MM.1S (cell line): ENCODE measurements at regions not wholly inside any gene's neighbourhood (a gene's known extent, or its start where the extent isn't known, plus 50 kb on each side); places are given as distances from the start of the nearest gene placed in this dataset.

ENCODE experiments used
- DNase-seq: peaks from one replicate; pipeline ENCODE4 v3.0.0-alpha.2; 2015
- H2AFZ ChIP-seq: fragments of 300-600 bp; sonication (generic); 2 replicates; pipeline ENCODE4 v1.6.0; 2016; ENCODE audit warnings: antibody characterized with exemption, low read length
- H3F3A ChIP-seq: fragments of 300-600 bp; sonication (generic); 2 replicates; pipeline ENCODE4 v1.6.1; 2016; ENCODE audit warnings: mild to moderate bottlenecking, antibody characterized with exemption, low read length, moderate library complexity, mixed read lengths; ENCODE audit not compliant: insufficient read depth
- H3K27ac ChIP-seq: fragments of 300-600 bp; sonication (generic); 2 replicates; pipeline ENCODE4 v1.5.1; 2016; ENCODE audit warnings: mild to moderate bottlenecking, low read length
- H3K27me3 ChIP-seq: fragments of 300-600 bp; sonication (generic); replicated peaks from 2 replicates; pipeline ENCODE4 v1.6.0; 2016; ENCODE audit warnings: low read length; ENCODE audit not compliant: insufficient read depth
- H3K36me3 ChIP-seq: fragments of 300-600 bp; sonication (generic); replicated peaks from 2 replicates; pipeline ENCODE4 v1.6.1; 2016; ENCODE audit warnings: mild to moderate bottlenecking, low read length, mixed read lengths; ENCODE audit not compliant: insufficient read depth
- H3K4me1 ChIP-seq: fragments of 300-600 bp; sonication (generic); 2 replicates; pipeline ENCODE4 v1.6.1; 2016; ENCODE audit warnings: low read length, mixed read lengths
- H3K4me2 ChIP-seq: fragments of 300-600 bp; sonication (generic); 2 replicates; pipeline ENCODE4 v1.6.0; 2016; ENCODE audit warnings: low read depth, low read length
- H3K4me3 ChIP-seq: fragments of 300-600 bp; sonication (generic); 2 replicates; pipeline ENCODE4 v1.5.1; 2016; ENCODE audit warnings: low read length, mixed read lengths
- H3K79me2 ChIP-seq: fragments of 300-600 bp; sonication (generic); 2 replicates; pipeline ENCODE4 v1.6.1; 2016; ENCODE audit warnings: mixed run types, low read length, mixed read lengths
- H3K9ac ChIP-seq: fragments of 300-600 bp; sonication (generic); 2 replicates; pipeline ENCODE4 v1.6.1; 2016; ENCODE audit warnings: low read length, mixed read lengths
- H3K9me2 ChIP-seq: fragments of 300-600 bp; sonication (generic); replicated peaks from 2 replicates; pipeline ENCODE4 v1.6.1; 2016; ENCODE audit warnings: mild to moderate bottlenecking, low read length, mixed read lengths; ENCODE audit not compliant: insufficient read depth
- H3K9me3 ChIP-seq: fragments of 300-600 bp; sonication (generic); replicated peaks from 2 replicates; pipeline ENCODE4 v1.6.1; 2016; ENCODE audit warnings: mild to moderate bottlenecking, low read length, mixed read lengths; ENCODE audit not compliant: insufficient read depth
- H4K20me1 ChIP-seq: fragments of 300-600 bp; sonication (generic); 2 replicates; pipeline ENCODE4 v1.6.1; 2016; ENCODE audit warnings: mild to moderate bottlenecking, low read length, moderate library complexity, mixed read lengths; ENCODE audit not compliant: insufficient read depth
- CTCF ChIP-seq: fragments of 300-600 bp; sonication (generic); IDR thresholded peaks from 2 replicates; pipeline ENCODE4 v1.5.1; 2016; ENCODE audit warnings: antibody characterized with exemption, low read length, mixed read lengths
- EZH2 ChIP-seq: fragments of 300-600 bp; sonication (generic); optimal IDR thresholded peaks from 2 replicates; pipeline ENCODE3; 2017; ENCODE audit warnings: low read depth, mild to moderate bottlenecking, antibody characterized with exemption, low read length, mixed read lengths
- EZH2phosphoT487 ChIP-seq: fragments of 300-600 bp; sonication (generic); IDR thresholded peaks from 2 replicates; pipeline ENCODE4 v1.6.1; 2018; ENCODE audit warnings: antibody characterized with exemption, low read length

- Histone ChIP-seq H3K79me2 (no peaks in the 10 kb centered on the region), H3K27ac (no peak overlapping the region), H3K4me2 (no peak overlapping the region), H3K9me3 (no peaks in the 10 kb centered on the region), H3K9ac (no peak overlapping the region), H2AFZ (no peak overlapping the region), H3K4me1 (no peaks in the 10 kb centered on the region), H3K36me3 (no peaks in the 10 kb centered on the region), H3K9me2 (no peaks in the 10 kb centered on the region), H3K27me3 (no peaks in the 10 kb centered on the region), H4K20me1 (no peaks in the 10 kb centered on the region), H3F3A (no peaks in the 10 kb centered on the region), H3K4me3 (no peak overlapping the region)
- DNase-seq, result no peak
- TF ChIP-seq EZH2 (no peak), EZH2phosphoT487 (no peak), CTCF (no peak)
Observed at GRCh38 chr5:89572696-89573095, 689.7 kb upstream of the MEF2C start.

DNA sequence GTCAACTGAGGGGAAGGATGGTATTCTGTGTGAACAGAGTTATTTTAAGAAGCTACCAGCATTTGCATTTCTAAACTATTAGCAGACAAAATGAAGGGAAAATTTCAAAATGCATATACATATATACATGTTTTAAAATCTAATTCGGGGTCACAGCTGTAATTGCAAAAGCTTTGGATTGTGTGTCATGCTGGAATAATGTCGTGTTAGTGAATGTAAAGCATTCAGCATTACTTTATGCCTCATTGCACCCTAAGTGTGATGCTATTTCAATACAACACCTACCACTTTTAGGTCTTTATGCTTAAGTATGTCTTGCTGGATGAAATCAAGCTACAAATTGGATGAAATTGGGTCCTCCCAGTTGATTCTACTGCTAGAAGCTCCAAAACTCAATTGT is 687.6 kb upstream of the MEF2C start:
- H3K27ac ChIP-seq, result no peak overlapping the region
- DNase-seq, result no peak
- H3K27me3 ChIP-seq, result no peaks in the 10 kb centered on the region
- no peaks in the 10 kb centered on the region for H3F3A ChIP-seq
- no peaks in the 10 kb centered on the region for H3K79me2 ChIP-seq
- H3K9ac ChIP-seq, result no peak overlapping the region
- no peaks in the 10 kb centered on the region for H3K4me1 ChIP-seq
- no peak overlapping the region for H3K4me3 ChIP-seq
- no peaks in the 10 kb centered on the region for H3K36me3 ChIP-seq
- no peak for TF ChIP-seq CTCF
- no peak for TF ChIP-seq EZH2phosphoT487
- no peak for TF ChIP-seq EZH2
- H2AFZ ChIP-seq, result no peak overlapping the region
- no peaks in the 10 kb centered on the region for H3K9me3 ChIP-seq
- H4K20me1 ChIP-seq, result no peaks in the 10 kb centered on the region
- H3K9me2 ChIP-seq, result no peaks in the 10 kb centered on the region
- H3K4me2 ChIP-seq, result no peak overlapping the region

DNA sequence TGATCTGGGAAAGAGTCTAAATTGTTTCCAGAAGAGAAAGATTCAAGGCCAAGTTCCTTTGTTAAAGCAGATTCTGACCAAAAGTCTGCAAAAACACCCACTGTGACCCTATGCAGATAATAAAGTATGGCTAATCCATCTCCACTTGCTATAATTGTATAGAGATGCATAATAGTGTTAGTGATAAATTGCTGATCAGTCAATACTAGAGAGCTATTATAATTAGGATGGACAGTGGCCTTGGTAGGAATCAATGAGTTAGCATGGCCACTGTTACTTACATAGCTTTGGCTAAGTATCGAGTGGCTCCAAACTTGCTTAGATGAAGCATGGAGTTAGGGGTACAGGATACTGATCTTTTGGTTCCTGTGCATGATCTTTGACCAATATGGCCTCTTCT is 683.4 kb upstream of the MEF2C start:
- H3K9ac ChIP-seq, result no peak overlapping the region
- no peak for DNase-seq
- H3K9me3 ChIP-seq, result no peaks in the 10 kb centered on the region
- no peaks in the 10 kb centered on the region for H4K20me1 ChIP-seq
- no peaks in the 10 kb centered on the region for H3K27me3 ChIP-seq
- no peaks in the 10 kb centered on the region for H3F3A ChIP-seq
- no peak for TF ChIP-seq EZH2phosphoT487
- no peak for TF ChIP-seq CTCF
- TF ChIP-seq EZH2, result no peak
- no peaks in the 10 kb centered on the region for H3K79me2 ChIP-seq
- H2AFZ ChIP-seq, result no peak overlapping the region
- H3K4me2 ChIP-seq, result no peak overlapping the region
- no peaks in the 10 kb centered on the region for H3K9me2 ChIP-seq
- no peaks in the 10 kb centered on the region for H3K36me3 ChIP-seq
- H3K4me1 ChIP-seq, result no peaks in the 10 kb centered on the region
- H3K27ac ChIP-seq, result no peak overlapping the region
- H3K4me3 ChIP-seq, result no peak overlapping the region

DNA sequence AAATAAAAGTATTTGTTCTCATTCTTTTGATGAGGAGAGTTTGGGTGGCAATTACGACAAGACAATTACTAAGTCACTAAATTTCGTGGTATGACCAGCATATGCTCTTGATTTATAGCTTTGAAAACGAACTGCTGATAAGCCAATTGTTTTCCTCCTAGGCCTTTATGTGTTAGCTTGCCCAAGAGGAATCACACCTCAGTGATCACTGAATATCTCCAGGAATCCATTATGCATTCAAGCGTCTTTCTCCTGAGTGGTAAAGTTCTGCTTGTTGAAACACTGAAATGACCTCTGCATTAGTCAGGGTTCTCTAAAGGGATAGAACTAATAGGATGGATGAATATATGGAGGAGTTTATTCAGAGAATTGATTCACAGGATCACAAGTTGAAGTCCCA is 677.7 kb upstream of the MEF2C start:
- no peaks in the 10 kb centered on the region for H3K9me3 ChIP-seq
- no peak overlapping the region for H3K9ac ChIP-seq
- H2AFZ ChIP-seq, result no peak overlapping the region
- no peak overlapping the region for H3K27ac ChIP-seq
- no peaks in the 10 kb centered on the region for H3K9me2 ChIP-seq
- H3F3A ChIP-seq, result no peaks in the 10 kb centered on the region
- H3K27me3 ChIP-seq, result no peaks in the 10 kb centered on the region
- H3K79me2 ChIP-seq, result no peaks in the 10 kb centered on the region
- no peaks in the 10 kb centered on the region for H3K36me3 ChIP-seq
- H3K4me3 ChIP-seq, result no peak overlapping the region
- no peak for TF ChIP-seq EZH2
- no peak for TF ChIP-seq CTCF
- TF ChIP-seq EZH2phosphoT487, result no peak
- no peak for DNase-seq
- no peaks in the 10 kb centered on the region for H3K4me1 ChIP-seq
- no peaks in the 10 kb centered on the region for H4K20me1 ChIP-seq
- no peak overlapping the region for H3K4me2 ChIP-seq
